HEK293 (cell line): ENCODE measurements at regions not wholly inside any gene's neighbourhood (a gene's known extent, or its start where the extent isn't known, plus 50 kb on each side); places are given as distances from the start of the nearest gene placed in this dataset.

ENCODE experiments used
- CTCF ChIA-PET: fragments of 350-600 bp; formaldehyde crosslinking; extraction: SDS; loops from one replicate; lab custom pipeline; 2021; ENCODE audit warnings: antibody characterized with exemption; lab: Yijun Ruan, JAX
- POLR2A ChIA-PET: fragments of 300-600 bp; formaldehyde crosslinking; extraction: SDS; loops from one replicate; lab custom pipeline; 2020; ENCODE audit warnings: antibody characterized with exemption, inconsistent platforms; lab: Yijun Ruan, JAX
- H3K27ac ChIP-seq: fragments of 200-500 bp; sonication (Bioruptor generic); 2 replicates; pipeline ENCODE4 v1.5.1; 2014; ENCODE audit warnings: low read depth, low read length, control low read depth, inconsistent platforms; ENCODE audit errors: extremely low read depth
- H3K36me3 ChIP-seq, 2 experiments: fragments of 200-500 bp in 1 of 2; sonication (Bioruptor generic) in 1 of 2; 1 replicate in 1 of 2; 2 replicates in 1 of 2; pipeline ENCODE4 v1.5.1; 2014 to 2017; ENCODE audit warnings: inconsistent platforms in 2 of 2, low read length in 2 of 2; ENCODE audit not compliant: control insufficient read depth in 2 of 2, insufficient read depth in 1 of 2
- H3K4me1 ChIP-seq: fragments of 200-500 bp; sonication (Bioruptor generic); 2 replicates; pipeline ENCODE4 v1.5.1; 2014; ENCODE audit warnings: mild to moderate bottlenecking, low read length, inconsistent platforms; ENCODE audit not compliant: control insufficient read depth, insufficient read depth
- H3K4me3 ChIP-seq: 2 replicates; pipeline ENCODE4 v1.5.1; 2011; ENCODE audit warnings: low read depth, mild to moderate bottlenecking, control low read depth, low read length, moderate library complexity
- H3K9me3 ChIP-seq: fragments of 200-500 bp; sonication (Bioruptor generic); 2 replicates; pipeline ENCODE4 v1.5.1; 2014; ENCODE audit warnings: low read depth, low read length, inconsistent platforms; ENCODE audit not compliant: control insufficient read depth, insufficient read depth
- GLIS1 ChIP-seq: fragments of 450-650 bp; formaldehyde crosslinking; IDR thresholded peaks from 2 replicates; pipeline ENCODE4 v1.5.1; 2016; ENCODE audit warnings: missing biosample characterization, missing genetic modification characterization
- GLIS2 ChIP-seq: fragments of 450-650 bp; formaldehyde crosslinking; IDR thresholded peaks from 2 replicates; pipeline ENCODE4 v1.5.1; 2016; ENCODE audit warnings: missing biosample characterization, missing genetic modification characterization
- SETDB1 ChIP-seq: IDR thresholded peaks from one replicate; pipeline ENCODE4 v1.6.1; 2017; ENCODE audit warnings: mild to moderate bottlenecking, low read length, moderate library complexity, mixed read lengths; ENCODE audit not compliant: insufficient read length
- SP7 ChIP-seq: fragments of 450-650 bp; formaldehyde crosslinking; IDR thresholded peaks from 2 replicates; pipeline ENCODE4 v1.5.1; 2016; ENCODE audit warnings: missing biosample characterization, missing genetic modification characterization
- ZNF184 ChIP-seq: fragments of 450-650 bp; IDR thresholded peaks from 2 replicates; pipeline ENCODE4 v1.5.1; 2018; ENCODE audit warnings: missing biosample characterization, mild to moderate bottlenecking, missing genetic modification characterization
- ZNF266 ChIP-seq: fragments of 450-650 bp; formaldehyde crosslinking; IDR thresholded peaks from 2 replicates; pipeline ENCODE4 v1.5.1; 2016; ENCODE audit warnings: missing biosample characterization, missing genetic modification characterization, low read depth
- ZNF292 ChIP-seq: fragments of 450-650 bp; formaldehyde crosslinking; IDR thresholded peaks from 2 replicates; pipeline ENCODE4 v1.5.1; 2016; ENCODE audit warnings: low read depth, missing biosample characterization, missing genetic modification characterization, borderline replicate concordance
- ZNF341 ChIP-seq: fragments of 450-650 bp; formaldehyde crosslinking; IDR thresholded peaks from 2 replicates; pipeline ENCODE4; 2016; ENCODE audit warnings: low read depth, missing biosample characterization, missing genetic modification characterization
- ZNF350 ChIP-seq: fragments of 450-650 bp; formaldehyde crosslinking; IDR thresholded peaks from 2 replicates; pipeline ENCODE4 v1.5.0; 2017; ENCODE audit warnings: missing biosample characterization, mild to moderate bottlenecking, missing genetic modification characterization
- ZNF404 ChIP-seq: fragments of 450-650 bp; formaldehyde crosslinking; IDR thresholded peaks from 2 replicates; pipeline ENCODE4 v1.5.1; 2017; ENCODE audit warnings: missing biosample characterization, missing genetic modification characterization
- ZNF510 ChIP-seq: fragments of 450-650 bp; formaldehyde crosslinking; IDR thresholded peaks from 2 replicates; pipeline ENCODE4 v1.5.1; 2018; ENCODE audit warnings: mild to moderate bottlenecking, missing genetic modification characterization, missing biosample characterization; ENCODE audit not compliant: insufficient replicate concordance
- ZNF558 ChIP-seq: fragments of 450-650 bp; formaldehyde crosslinking; IDR thresholded peaks from 2 replicates; pipeline ENCODE4 v1.5.1; 2016; ENCODE audit warnings: missing biosample characterization, missing genetic modification characterization
- ZNF561 ChIP-seq: fragments of 450-650 bp; IDR thresholded peaks from 2 replicates; pipeline ENCODE4 v1.5.1; 2018; ENCODE audit warnings: missing biosample characterization, missing genetic modification characterization, borderline replicate concordance
- ZNF600 ChIP-seq: fragments of 450-650 bp; formaldehyde crosslinking; IDR thresholded peaks from 2 replicates; pipeline ENCODE4 v1.5.1; 2016; ENCODE audit warnings: missing biosample characterization, missing genetic modification characterization
- ZNF621 ChIP-seq: fragments of 450-650 bp; formaldehyde crosslinking; IDR thresholded peaks from 2 replicates; pipeline ENCODE4 v1.5.1; 2017; ENCODE audit warnings: missing biosample characterization, missing genetic modification characterization
- ZNF654 ChIP-seq: fragments of 450-650 bp; formaldehyde crosslinking; IDR thresholded peaks from 2 replicates; pipeline ENCODE4 v1.5.1; 2016; ENCODE audit warnings: low read depth, missing biosample characterization, missing genetic modification characterization
- ZNF837 ChIP-seq: fragments of 450-650 bp; formaldehyde crosslinking; IDR thresholded peaks from 2 replicates; pipeline ENCODE4 v1.5.1; 2016; ENCODE audit warnings: missing biosample characterization, missing genetic modification characterization
- ZSCAN16 ChIP-seq: fragments of 450-650 bp; formaldehyde crosslinking; IDR thresholded peaks from 2 replicates; pipeline ENCODE4 v1.5.1; 2016; ENCODE audit warnings: missing biosample characterization, missing genetic modification characterization
- TF ChIP-seq, protein P1 (sequence below): fragments of 450-650 bp; formaldehyde crosslinking; IDR thresholded peaks from 2 replicates; pipeline ENCODE4 v1.5.1; 2016; ENCODE audit warnings: missing biosample characterization, missing genetic modification characterization
- TF ChIP-seq, protein P2 (sequence below): fragments of 450-650 bp; formaldehyde crosslinking; IDR thresholded peaks from 2 replicates; pipeline ENCODE4 v1.5.1; 2017; ENCODE audit warnings: missing biosample characterization, missing genetic modification characterization
- TF ChIP-seq, protein P3 (sequence below): fragments of 450-650 bp; formaldehyde crosslinking; IDR thresholded peaks from 2 replicates; pipeline ENCODE4 v1.5.1; 2016; ENCODE audit warnings: missing biosample characterization, missing genetic modification characterization

DNA sequence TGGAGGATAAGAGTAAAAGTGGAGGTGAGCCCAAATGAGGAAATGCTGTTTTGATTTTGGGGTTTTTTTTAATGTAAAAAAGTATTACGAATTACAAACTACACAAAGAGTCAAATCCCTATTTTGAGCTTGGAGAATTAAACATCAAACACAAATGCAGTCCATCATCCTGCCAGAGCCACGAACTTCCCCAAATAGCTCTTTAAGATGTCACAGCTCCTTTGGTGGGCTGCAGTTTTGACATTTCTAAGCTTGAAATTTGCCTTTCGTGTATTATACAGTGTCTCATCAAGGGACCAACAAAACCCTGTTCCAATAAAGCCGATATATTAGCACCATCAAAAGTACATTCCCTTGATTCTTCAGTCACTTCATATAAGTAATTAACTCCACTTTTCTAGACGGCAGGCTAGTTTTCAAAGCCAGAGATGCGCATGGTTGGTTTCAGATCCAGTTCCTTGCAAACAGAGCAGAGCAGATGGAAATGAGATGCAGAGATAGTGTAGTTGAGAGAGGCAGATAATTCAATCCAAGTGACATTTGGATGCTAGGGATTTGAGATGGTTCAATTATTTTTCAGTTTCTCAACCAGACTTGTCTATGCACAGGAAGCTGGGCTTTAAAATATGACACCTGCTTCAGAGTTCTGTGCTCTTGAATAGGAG, 580.9 kb downstream of the EDEM1 start:
- H3K4me1 ChIP-seq = no peaks in the 10 kb centered on the region
- H3K36me3 ChIP-seq = no peaks in the 10 kb centered on the region
- POLR2A ChIA-PET = no interaction called here
- CTCF ChIA-PET = no interaction called here
- no peaks in the 10 kb centered on the region for H3K9me3 ChIP-seq
- TF ChIP-seq ZNF341 (tag by site-specific recombination) = no peak
- TF ChIP-seq ZNF600 = no peak
- TF ChIP-seq, protein P1, sequence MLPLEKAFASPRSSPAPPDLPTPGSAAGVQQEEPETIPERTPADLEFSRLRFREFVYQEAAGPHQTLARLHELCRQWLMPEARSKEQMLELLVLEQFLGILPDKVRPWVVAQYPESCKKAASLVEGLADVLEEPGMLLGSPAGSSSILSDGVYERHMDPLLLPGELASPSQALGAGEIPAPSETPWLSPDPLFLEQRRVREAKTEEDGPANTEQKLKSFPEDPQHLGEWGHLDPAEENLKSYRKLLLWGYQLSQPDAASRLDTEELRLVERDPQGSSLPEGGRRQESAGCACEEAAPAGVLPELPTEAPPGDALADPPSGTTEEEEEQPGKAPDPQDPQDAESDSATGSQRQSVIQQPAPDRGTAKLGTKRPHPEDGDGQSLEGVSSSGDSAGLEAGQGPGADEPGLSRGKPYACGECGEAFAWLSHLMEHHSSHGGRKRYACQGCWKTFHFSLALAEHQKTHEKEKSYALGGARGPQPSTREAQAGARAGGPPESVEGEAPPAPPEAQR (tag by site-specific recombination) = no peak
- TF ChIP-seq ZNF350 = no peak
- TF ChIP-seq ZNF510 = no peak
- no peak for TF ChIP-seq SETDB1
- TF ChIP-seq, protein P2, sequence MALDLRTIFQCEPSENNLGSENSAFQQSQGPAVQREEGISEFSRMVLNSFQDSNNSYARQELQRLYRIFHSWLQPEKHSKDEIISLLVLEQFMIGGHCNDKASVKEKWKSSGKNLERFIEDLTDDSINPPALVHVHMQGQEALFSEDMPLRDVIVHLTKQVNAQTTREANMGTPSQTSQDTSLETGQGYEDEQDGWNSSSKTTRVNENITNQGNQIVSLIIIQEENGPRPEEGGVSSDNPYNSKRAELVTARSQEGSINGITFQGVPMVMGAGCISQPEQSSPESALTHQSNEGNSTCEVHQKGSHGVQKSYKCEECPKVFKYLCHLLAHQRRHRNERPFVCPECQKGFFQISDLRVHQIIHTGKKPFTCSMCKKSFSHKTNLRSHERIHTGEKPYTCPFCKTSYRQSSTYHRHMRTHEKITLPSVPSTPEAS (tag by site-specific recombination) = no peak
- TF ChIP-seq, protein P3, sequence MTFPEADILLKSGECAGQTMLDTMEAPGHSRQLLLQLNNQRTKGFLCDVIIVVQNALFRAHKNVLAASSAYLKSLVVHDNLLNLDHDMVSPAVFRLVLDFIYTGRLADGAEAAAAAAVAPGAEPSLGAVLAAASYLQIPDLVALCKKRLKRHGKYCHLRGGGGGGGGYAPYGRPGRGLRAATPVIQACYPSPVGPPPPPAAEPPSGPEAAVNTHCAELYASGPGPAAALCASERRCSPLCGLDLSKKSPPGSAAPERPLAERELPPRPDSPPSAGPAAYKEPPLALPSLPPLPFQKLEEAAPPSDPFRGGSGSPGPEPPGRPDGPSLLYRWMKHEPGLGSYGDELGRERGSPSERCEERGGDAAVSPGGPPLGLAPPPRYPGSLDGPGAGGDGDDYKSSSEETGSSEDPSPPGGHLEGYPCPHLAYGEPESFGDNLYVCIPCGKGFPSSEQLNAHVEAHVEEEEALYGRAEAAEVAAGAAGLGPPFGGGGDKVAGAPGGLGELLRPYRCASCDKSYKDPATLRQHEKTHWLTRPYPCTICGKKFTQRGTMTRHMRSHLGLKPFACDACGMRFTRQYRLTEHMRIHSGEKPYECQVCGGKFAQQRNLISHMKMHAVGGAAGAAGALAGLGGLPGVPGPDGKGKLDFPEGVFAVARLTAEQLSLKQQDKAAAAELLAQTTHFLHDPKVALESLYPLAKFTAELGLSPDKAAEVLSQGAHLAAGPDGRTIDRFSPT (tag by site-specific recombination) = no peak
- no peak for TF ChIP-seq GLIS1 (tag by site-specific recombination)
- no peak for TF ChIP-seq ZNF404 (tag by site-specific recombination)
- TF ChIP-seq ZNF266 (tag by site-specific recombination) = no peak
- no peak for TF ChIP-seq SP7 (tag by site-specific recombination)
- TF ChIP-seq ZNF621 (tag by site-specific recombination) = no peak
- TF ChIP-seq ZNF561 (tag by site-specific recombination) = no peak
- no peak for TF ChIP-seq ZSCAN16 (tag by site-specific recombination)
- TF ChIP-seq GLIS2 (tag by site-specific recombination) = no peak
- TF ChIP-seq ZNF558 (tag by site-specific recombination) = no peak
- TF ChIP-seq ZNF184 (tag by site-specific recombination) = no peak
- TF ChIP-seq ZNF292 = no peak
- H3K27ac ChIP-seq = no peak overlapping the region
- no peak overlapping the region for H3K4me3 ChIP-seq

DNA sequence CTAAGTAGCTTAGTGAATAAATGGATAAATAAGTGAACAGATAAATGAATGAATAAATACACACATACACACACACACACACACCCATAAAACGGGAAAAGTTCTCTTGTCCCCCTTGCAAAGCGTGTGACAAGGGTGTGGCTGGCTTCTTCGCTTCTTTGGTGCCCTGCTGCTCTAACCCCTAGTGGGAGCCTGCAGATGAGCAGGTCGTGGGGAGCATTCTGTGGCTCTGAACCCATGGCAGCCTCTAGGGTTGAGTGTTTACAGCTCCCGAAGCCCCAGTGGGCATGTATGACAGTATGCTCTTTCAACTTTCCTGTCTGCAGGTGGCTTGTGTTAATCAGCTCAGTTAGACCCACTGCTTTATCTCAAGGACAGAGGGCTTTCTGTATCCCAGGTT, 582.3 kb downstream of the EDEM1 start:
- H3K4me3 ChIP-seq = no peak overlapping the region
- no peaks in the 10 kb centered on the region for H3K4me1 ChIP-seq
- H3K27ac ChIP-seq = no peak overlapping the region
- TF ChIP-seq ZNF654 (tag by site-specific recombination) (no peak), ZNF837 (no peak)
- no peaks in the 10 kb centered on the region for H3K36me3 ChIP-seq
- ChIA-PET CTCF (interaction anchor here (0.6 to 0.7 kb wide), 3 partner anchors 16 to 1446 kb away, joined by 3 to 6 read pairs (median 4); no protein-coding TSS in a partner anchor), POLR2A (no interaction called here)
- H3K9me3 ChIP-seq = no peaks in the 10 kb centered on the region
